ENCODE measurements at regions not wholly inside any gene's neighbourhood (a gene's known extent, or its start where the extent isn't known, plus 50 kb on each side); places are given as distances from the start of the nearest gene placed in this dataset.

DNA sequence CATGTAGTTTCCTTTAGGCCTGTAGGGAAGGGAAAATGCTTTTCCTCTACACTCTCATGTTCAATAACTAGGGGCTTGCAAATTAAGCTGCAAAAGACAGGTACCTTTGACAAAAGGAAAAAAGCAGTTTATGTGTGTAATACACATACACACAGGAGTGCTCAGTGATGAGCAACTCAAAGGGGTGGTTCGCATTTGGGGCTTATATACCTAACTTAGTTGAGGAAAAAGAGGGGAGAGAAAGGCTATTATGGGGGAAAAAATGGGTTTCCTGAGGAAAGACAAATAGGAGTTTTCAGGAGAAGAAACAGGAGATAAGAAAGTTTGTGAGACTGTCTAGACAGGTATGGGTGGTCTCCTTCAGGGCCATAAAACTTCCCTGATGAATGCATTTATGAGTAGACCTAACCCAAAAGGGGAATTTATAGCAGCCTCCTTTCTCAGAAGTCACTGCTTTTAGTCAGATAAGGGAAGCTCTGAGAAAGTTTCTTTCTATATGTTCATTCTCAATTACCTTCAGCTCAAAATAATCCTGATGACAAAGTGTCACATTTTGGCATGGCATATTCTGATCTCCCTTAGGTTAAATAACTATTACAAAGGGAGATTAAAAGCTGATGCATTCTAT, 55.2 kb upstream of the EZH2 start:
- TF ChIP-seq, protein P1, sequence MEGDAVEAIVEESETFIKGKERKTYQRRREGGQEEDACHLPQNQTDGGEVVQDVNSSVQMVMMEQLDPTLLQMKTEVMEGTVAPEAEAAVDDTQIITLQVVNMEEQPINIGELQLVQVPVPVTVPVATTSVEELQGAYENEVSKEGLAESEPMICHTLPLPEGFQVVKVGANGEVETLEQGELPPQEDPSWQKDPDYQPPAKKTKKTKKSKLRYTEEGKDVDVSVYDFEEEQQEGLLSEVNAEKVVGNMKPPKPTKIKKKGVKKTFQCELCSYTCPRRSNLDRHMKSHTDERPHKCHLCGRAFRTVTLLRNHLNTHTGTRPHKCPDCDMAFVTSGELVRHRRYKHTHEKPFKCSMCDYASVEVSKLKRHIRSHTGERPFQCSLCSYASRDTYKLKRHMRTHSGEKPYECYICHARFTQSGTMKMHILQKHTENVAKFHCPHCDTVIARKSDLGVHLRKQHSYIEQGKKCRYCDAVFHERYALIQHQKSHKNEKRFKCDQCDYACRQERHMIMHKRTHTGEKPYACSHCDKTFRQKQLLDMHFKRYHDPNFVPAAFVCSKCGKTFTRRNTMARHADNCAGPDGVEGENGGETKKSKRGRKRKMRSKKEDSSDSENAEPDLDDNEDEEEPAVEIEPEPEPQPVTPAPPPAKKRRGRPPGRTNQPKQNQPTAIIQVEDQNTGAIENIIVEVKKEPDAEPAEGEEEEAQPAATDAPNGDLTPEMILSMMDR (IDR thresholded peaks at IDR 0.05; ENCODE audit: low read depth, low read length, missing input control): no peak
- TF ChIP-seq RAD21 (IDR thresholded peaks at IDR 0.05) (no peak), HNF4A (conservative IDR thresholded peaks at IDR 0.05) (no peak), YY1 (IDR thresholded peaks at IDR 0.05) (no peak), TAF1 (conservative IDR thresholded peaks at IDR 0.05) (no peak), EGR1 (IDR thresholded peaks at IDR 0.05; ENCODE audit: low read depth in 2 of 2) (no peak), JUND (IDR thresholded peaks at IDR 0.05) (no peak), FOXA1 (IDR thresholded peaks at IDR 0.05) (no peak)
- TF ChIP-seq, protein P2, sequence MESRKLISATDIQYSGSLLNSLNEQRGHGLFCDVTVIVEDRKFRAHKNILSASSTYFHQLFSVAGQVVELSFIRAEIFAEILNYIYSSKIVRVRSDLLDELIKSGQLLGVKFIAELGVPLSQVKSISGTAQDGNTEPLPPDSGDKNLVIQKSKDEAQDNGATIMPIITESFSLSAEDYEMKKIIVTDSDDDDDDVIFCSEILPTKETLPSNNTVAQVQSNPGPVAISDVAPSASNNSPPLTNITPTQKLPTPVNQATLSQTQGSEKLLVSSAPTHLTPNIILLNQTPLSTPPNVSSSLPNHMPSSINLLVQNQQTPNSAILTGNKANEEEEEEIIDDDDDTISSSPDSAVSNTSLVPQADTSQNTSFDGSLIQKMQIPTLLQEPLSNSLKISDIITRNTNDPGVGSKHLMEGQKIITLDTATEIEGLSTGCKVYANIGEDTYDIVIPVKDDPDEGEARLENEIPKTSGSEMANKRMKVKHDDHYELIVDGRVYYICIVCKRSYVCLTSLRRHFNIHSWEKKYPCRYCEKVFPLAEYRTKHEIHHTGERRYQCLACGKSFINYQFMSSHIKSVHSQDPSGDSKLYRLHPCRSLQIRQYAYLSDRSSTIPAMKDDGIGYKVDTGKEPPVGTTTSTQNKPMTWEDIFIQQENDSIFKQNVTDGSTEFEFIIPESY (IDR thresholded peaks at IDR 0.05): no peak
- TF ChIP-seq, protein P3, sequence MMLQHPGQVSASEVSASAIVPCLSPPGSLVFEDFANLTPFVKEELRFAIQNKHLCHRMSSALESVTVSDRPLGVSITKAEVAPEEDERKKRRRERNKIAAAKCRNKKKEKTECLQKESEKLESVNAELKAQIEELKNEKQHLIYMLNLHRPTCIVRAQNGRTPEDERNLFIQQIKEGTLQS (IDR thresholded peaks at IDR 0.05): no peak
- TF ChIP-seq, protein P4, sequence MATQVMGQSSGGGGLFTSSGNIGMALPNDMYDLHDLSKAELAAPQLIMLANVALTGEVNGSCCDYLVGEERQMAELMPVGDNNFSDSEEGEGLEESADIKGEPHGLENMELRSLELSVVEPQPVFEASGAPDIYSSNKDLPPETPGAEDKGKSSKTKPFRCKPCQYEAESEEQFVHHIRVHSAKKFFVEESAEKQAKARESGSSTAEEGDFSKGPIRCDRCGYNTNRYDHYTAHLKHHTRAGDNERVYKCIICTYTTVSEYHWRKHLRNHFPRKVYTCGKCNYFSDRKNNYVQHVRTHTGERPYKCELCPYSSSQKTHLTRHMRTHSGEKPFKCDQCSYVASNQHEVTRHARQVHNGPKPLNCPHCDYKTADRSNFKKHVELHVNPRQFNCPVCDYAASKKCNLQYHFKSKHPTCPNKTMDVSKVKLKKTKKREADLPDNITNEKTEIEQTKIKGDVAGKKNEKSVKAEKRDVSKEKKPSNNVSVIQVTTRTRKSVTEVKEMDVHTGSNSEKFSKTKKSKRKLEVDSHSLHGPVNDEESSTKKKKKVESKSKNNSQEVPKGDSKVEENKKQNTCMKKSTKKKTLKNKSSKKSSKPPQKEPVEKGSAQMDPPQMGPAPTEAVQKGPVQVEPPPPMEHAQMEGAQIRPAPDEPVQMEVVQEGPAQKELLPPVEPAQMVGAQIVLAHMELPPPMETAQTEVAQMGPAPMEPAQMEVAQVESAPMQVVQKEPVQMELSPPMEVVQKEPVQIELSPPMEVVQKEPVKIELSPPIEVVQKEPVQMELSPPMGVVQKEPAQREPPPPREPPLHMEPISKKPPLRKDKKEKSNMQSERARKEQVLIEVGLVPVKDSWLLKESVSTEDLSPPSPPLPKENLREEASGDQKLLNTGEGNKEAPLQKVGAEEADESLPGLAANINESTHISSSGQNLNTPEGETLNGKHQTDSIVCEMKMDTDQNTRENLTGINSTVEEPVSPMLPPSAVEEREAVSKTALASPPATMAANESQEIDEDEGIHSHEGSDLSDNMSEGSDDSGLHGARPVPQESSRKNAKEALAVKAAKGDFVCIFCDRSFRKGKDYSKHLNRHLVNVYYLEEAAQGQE (IDR thresholded peaks at IDR 0.05): no peak
- TF ChIP-seq, protein P5, sequence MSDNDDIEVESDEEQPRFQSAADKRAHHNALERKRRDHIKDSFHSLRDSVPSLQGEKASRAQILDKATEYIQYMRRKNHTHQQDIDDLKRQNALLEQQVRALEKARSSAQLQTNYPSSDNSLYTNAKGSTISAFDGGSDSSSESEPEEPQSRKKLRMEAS (IDR thresholded peaks at IDR 0.05): no peak

Data from liver (tissue), 3 donors.